COLO668 (cell line): ENCODE measurements at regions not wholly inside any gene's neighbourhood (a gene's known extent, or its start where the extent isn't known, plus 50 kb on each side); places are given as distances from the start of the nearest gene placed in this dataset.

ENCODE experiments used
- DNase-seq: peaks from one replicate; lab custom pipeline; 2025; ENCODE audit not compliant: unreplicated experiment; lab: John Stamatoyannopoulos, UW

DNA sequence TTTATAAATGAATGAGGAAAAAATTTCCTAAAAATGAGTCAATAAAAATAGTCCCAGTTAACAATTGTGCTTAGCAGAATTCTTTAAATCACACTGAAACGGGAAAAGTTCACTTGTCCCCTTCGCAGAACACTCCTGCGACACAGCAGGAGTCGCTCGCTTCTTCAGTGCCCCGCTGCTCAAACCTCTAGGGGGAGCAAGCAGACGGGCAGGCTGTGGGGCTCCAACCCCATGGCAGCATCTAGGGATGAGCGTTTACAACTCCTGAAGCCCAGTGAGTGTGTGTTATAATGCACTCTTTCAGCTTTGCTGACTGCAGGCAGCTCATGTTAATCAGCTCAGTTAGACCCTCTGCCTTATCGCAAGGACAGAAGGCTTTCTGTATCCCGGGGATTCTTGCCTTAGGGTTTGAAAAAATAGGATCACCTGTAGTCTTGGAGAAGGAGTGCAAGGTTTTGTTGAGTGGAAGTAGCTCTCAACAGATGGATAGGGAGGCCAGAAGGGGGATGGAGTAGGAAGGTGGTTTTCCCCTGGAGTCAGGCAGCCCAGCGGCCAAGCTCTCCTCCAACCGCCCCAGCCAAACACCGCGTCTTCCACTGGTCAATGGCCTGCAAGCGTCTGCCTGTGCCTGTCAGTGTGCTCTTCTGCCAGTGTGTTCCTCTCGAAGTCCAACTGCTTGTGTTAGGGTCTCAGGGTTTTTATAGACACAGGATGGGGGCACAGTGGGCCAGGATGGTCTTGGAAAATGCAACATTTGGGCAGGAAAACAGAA is 1977.7 kb upstream of the LRRTM1 start:
- no peak for DNase-seq

DNA sequence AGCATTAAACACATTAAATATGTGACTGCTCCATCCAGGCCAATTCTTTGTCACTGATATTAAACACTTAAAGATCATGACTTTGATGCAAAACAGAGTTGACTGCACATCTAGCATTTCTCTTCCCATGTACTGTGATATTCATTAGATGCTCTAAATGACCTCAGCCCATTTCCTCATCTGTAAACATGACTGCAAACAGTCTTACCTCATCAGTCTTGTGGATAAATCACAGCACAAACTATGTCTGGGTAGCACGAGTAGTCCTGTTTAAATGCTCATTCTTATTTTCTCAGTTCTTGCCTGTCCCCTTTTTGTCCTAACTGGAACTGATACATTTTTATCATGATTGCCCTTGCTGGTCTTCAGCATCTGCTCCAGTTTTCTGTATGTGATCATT is 1974.8 kb upstream of the LRRTM1 start:
- DNase-seq: no peak

DNA sequence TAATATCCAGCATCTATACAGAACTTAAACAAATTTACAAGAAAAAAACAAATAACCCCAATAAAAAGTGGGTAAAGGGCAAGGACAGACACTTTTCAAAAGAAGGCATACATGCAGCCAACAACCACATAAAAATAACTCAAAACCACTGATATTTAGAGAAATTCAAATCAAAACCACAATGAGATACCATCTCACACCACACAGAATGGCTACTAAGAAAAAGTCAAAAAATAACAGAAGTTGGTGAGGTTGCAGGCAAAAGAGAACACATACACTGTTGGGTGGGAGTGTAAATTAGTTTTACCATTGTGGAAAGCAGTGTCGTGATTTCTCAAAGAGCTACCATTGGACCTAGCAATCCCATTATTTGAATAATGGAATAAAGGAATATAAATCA is 1973.9 kb upstream of the LRRTM1 start:
- no peak for DNase-seq

DNA sequence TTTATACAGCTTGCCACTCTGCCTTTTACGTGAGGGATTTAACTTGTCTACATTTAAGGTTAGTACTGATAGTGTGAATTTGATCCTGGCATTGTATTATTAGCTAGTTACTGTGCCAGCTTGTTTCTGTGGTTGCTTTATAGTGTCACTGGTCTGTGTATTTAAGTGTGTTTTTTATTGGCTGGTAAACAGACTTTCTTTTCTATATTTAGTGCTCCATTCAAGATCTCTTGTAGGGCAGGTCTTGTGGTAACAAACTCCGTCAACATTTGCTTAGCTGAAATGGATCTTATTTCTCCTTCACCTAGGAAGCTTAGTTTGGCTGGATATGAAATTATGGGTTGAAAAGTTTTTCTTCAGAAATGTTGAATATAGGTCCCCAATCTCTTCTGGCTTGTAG is 1971.0 kb upstream of the LRRTM1 start:
- DNase-seq: no peak

DNA sequence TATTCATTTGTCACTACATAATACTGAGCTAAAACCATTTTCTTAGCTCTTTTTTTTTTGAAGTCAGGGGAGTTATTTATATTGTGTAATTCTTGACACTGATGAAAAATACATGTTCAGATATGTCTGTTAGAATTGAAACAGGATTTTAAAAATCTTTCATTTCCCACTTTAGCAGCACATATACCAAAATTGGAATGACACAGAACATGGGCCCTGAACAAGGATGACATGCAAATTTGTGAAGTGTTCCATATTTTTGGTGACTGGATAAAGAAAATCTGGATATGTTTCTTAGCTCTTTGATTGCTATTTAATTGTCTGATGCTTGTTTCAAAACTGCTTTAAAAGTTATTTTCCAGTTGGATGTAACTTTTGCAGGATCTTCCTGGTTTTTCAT is 1963.9 kb upstream of the LRRTM1 start:
- DNase-seq: no peak

DNA sequence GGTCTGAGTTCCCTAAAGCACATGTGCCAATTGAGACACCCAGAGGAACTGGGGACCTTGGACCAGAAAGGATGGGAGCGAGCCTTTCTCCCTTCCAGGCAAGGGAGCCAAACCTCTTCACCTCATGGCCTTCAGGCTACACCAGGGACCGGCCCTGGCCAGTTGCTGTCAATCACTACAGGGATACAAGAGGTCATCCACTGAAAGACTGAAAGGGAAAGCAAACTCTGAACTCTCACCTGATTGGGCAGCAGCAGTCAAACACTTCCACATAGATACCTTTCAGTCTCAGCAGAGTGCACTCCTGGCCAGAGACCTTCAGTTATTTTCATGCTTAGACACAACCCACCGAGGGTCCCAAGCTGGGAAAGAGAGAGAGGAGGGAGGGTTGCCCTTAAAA is 1956.0 kb upstream of the LRRTM1 start:
- no peak for DNase-seq

DNA sequence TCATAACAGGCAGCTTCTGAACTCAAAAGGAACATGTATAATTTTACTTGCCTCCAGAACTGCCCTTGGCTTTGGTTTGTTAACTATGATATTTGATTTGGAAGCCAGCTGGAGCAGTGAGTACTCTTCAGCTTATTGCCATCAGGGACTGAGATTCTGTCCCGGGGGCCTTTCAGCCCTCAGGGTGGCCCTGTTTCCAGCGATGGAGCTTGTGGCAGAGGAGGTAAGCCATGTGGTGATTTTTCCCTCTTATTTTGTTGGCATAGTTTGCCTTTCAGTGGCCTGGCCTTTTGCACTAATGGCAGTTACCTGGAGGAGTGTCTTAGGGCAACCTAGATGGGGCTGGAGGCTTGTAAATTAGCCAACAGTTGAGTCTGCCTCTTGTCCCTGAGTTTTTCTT is 1955.0 kb upstream of the LRRTM1 start:
- no peak for DNase-seq

DNA sequence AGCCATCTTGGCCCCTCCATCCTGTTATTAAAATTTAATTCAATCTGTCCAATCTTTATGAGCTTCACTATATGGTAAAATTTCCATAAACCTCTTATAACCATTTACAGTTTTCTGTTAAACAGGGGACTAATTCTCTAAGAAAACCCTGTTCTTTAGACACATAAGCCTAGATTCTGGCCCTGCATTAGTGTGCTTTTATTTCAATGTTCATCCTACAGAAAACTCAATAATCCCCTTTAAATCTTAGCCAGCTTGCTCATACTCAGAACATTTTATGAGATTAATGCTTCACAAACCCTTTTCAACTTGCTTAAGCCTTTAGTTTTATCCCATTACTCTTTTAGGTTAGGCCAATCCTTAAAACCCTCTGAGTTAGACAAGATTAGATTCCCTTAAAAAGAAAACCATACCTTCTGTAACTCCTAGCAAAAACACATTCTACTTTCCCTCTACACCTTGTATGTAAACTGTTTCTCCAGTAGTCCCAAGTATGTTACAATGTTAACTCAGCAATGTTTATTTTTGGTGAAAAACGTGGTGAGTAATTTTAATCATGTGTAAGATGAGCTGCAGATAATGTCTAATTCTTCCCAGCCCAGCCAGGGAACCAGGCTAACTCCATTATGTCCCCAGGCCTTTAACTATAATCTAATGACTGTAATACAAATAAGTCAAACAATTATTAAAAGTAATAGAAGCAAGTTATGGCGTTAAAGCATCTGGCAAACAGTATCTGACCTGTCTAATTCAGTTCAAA is 1953.4 kb upstream of the LRRTM1 start:
- DNase-seq: no peak

DNA sequence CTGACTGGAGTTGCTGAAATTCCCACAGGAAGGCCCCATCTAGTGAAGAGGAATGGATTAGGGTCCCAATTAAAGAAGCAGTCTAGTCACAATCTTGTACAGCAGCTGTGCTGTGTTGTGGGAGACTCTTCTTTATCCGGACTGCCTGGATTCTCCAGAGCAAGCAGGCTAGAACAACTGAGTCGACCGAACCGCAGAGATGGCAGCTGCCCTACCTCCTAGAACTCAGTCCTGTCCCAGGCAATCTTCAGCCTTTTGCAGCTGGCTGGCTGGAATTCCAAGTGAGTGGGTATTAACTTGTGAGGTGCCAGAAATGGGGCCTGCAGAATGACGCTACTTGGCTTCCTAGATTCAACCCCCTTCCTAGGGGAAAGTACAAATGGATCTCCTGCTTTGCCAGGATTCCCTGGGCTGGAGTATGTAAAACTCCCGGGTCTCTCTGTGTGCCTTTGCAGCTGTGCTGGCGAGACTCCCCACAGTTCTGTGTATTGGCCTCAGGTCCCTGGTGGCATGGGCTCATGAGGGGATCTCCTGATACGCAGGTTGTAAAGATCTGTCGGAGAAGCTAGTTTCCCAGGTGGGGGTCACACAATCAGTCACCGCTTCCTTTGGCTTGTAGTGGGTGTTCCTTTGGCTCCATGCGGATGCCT is 1952.6 kb upstream of the LRRTM1 start:
- DNase-seq: no peak

DNA sequence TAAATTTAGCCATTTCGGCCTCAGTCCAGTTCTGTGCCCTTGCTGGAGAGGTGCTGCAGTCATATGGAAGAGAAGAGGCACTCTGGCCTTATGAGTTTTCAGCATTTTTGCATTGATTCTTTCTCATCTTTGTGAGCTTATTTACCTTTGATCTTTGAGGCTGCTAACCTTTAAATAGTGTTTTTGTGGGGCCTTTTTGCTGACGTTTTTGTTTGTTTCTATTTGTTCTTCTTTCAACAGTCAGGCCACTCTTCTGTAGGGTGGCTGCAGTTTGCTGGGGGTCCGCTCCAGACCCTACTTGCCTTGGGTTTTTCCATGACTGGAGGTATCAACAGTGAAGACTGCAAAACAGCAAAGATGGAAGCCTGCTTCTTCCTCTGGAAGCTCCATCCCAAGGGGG is 1951.7 kb upstream of the LRRTM1 start:
- DNase-seq: no peak

DNA sequence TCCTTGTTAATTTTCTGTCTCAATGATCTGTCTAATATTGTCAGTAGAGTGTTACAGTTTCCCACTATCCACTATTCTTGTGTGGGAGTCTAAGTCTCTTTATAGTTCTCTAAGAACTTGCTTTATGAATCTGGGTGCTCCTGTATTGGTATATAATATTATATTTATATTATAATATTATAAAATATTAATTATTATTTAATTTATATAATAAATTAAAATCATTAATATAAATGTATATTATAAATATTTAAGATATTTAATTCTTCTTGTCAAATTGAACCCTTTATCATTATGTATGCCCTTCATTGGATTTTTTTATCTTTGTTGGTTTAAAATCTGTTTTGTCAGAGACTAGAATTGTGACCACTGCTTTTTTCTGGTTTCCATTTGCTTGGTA is 1950.2 kb upstream of the LRRTM1 start:
- DNase-seq: no peak

DNA sequence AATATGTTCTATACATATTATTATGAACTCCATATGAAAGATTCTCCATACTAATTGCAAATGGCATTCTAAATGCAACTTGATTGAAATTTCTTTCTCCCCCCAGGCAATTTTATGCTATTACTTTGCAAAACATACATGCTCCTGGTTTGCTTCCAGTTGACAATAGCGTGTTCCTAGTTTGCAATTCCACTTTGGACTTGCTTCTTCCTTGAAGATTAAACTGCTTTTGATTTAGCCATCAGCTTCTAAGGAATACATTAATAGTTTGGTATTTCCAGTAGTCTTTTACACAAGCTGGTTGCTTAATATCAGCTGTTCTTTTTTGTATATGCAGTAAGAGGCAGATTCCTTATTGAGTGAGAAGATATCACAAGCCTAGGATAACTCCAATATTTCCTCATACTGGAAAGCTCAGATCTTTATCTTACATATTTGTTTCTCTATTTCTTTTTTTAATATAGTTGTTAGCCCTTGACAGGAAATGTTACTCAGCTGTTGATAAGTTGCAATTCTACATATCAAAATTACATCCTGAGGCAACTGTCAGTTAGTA is 1941.7 kb upstream of the LRRTM1 start:
- no peak for DNase-seq

DNA sequence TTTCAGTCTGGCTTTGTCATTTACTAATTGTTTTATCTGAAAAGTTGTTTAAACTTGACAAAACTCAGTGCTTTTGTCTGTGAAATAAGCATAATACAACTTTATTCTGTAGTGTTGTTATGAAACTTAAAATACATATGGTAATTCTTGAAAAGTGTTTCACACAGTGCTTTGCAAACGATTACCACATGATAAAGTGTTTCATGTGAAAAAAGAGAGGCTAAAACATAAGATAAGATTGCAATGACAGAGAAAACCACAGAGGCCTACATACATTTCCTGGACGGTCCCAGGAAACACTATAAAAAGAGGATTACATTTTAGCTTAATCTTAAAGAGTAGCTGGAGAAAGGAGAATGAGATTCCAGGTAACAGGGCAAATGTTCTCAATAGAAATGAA is 1934.6 kb upstream of the LRRTM1 start:
- no peak for DNase-seq

DNA sequence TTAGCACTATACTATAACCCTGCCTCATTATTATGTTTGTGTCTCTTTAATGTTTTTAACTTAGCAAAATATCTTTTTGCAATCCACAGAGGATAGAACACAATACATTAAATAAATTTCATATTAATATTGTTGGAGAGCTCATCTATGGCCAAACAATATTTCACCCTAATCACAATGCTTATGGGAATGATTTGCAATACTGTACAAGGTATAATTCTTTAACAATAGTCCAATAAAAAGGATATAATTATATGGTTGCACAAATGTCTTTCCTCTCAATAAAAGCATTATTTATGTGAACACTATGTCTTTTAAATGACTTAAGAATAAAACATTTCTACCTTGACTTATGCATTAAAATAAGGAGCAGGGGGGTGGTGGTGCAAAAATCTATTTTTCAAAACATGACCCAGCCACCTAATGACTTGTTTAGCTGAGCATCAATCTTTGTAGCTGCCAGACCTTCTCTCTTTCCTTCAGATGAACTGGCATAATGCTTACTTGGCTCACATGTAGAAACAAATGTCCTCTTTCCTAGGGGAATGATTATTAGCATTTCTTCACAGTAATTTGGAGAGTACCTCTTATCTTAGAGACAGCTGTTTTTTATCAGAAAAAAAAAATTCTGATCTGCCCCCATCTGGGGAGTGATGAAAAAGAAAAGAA is 1933.6 kb upstream of the LRRTM1 start:
- DNase-seq: no peak

DNA sequence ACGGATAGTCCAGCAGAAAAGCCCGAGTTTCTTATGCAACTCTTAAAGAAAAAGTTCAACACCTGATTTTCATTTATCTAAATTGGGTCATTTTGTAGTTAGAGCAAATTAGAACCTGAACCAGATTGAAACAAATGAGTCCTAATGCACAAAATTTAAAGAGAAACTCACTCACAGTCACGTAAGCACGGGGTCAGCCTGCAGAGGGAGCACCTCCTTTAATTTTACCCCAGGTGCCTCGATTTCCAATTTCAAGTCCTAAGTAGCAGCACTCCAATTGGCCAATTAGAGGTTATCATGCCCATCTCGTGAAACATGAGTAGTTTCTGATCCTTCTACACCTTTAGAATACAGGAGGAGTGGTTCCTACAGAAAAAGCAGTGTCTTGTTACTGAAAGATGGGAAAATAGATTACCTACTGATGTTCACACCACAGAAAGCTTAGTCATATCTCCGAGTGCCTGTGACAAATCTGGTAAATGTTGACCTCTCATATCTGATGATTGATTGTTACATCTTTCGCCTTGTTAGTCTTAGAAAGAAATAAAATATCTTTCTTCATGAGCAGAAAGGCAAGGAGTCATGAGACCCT is 1929.8 kb upstream of the LRRTM1 start:
- DNase-seq: no peak

DNA sequence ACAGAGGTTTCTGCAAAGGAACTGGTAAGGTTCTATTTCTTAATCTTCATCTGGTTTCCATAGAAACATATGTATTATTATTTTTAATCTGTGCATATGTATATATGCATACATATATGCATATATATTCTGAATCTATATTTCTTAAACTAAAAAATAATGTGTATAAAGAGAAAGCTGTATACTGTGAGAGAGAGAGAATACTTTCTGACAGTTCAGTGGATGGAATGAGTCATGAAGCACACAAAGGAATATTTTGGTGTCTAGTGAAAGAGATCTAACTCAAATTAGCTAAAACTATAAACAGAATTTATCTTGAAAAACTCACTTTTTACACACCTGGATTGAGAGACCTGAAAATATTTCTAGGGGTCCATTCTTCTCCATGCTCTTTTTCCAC is 1929.3 kb upstream of the LRRTM1 start:
- no peak for DNase-seq

DNA sequence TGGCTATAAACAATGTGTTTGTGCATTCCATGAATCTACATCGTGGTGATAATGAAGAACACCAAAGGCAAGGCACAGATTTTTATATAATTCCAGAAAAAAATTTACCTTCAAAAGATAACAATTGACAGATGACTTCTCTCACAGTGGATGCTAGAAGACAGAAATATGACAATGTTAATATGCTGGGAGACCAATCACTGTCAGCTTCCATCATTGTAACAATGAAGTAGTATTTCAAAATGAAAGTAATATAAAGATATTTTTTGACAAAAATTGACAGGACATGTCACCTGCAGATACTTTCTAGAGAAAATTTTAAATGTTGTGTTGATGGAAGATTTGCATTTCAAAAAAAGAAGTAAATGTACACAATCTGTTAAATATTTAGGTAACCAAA is 1925.9 kb upstream of the LRRTM1 start:
- no peak for DNase-seq

DNA sequence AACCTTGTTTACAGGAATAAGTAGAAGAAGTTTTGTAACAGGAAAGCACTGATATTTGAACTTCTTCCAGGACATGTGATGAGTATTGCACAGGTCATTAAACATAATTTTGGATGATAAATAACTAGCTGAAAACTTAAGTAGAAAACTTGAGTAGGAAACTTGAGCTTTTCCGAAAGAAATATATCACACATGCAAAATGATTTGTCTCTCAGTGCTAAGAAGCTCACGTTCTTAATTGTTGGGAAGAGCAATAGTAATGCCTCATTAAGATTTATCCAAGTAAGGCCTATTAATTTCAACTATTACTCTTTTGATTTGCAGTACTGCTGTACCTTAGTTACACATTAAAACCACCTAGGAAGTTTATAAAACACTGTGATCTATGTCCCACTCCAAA is 1921.9 kb upstream of the LRRTM1 start:
- no peak for DNase-seq

DNA sequence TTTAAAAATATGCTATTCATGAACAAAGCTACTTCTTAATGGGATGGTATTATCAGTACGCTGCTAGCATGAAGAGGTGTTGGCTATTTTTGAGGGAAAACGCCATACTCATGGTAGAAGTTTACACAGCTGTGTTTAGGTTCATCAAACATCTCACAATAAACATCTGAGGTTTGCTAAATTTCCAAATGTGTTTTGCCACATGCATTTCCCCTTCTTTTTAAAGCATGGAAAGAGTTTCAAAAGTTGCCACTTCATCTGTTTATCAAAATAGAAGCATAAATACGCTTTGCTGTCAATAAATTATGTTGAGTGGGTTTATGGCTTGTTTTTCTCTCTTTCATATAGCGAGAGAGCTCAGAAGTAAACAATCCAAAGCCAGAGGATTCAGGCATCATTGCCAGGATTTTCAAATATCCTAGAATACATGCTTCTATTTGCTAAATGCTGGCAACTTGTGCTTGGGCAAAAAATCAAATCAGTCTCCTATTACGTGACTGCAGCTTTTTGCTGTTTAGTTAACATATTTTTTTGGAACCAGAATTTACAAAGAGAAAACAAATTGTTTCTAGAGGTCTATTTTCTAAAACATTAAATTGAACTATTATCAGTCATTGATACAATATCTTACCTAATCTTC is 1919.9 kb upstream of the LRRTM1 start:
- no peak for DNase-seq

DNA sequence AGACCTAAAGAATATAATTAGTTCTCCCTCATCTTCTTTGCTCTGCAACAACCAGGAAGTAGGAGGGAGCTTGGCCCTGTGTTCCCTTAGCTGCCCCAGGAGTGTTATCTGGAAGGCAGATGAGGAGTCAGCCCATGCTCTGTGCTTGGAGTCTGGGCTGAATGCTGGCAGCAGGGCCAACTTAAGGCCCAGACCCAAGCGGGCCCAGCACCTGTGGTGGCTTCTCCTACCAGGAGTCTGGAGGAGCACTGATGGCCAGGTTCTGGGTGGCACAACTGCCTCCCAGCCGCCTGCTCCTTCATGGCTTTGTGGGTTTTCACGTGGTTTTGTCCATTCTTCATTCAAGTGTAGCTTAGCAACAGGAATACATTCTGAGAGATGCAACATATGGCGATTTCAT is 1910.7 kb upstream of the LRRTM1 start:
- no peak for DNase-seq

DNA sequence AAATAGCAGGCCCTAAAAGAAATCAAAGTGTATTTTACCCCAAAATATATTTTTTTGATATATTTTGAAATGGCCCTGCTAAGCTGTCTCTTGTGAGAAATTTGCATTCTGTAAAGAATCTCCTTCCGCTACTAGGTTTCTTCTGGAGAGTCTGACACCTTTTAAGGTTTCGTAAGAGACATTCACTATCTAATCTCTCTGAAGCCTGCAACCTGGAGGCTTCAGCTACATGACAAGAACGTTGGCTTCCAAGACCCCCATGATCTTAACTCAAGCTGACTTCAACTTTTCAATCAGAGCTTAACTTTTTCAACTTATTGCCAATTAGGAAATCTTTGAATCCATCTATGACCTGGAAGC is 1894.9 kb upstream of the LRRTM1 start:
- DNase-seq: no peak
